HG02840 (cell line): ENCODE measurements at regions not wholly inside any gene's neighbourhood (a gene's known extent, or its start where the extent isn't known, plus 50 kb on each side); places are given as distances from the start of the nearest gene placed in this dataset.

Experiments used
- ATAC-seq: cut with Tn5 transposase; IDR thresholded peaks from one replicate; pipeline ENCODE4 v1.9.1; 2021; ENCODE audit warnings: mild to moderate bottlenecking, moderate library complexity, moderate number of reproducible peaks; ENCODE audit not compliant: unreplicated experiment, low FRiP score

DNA sequence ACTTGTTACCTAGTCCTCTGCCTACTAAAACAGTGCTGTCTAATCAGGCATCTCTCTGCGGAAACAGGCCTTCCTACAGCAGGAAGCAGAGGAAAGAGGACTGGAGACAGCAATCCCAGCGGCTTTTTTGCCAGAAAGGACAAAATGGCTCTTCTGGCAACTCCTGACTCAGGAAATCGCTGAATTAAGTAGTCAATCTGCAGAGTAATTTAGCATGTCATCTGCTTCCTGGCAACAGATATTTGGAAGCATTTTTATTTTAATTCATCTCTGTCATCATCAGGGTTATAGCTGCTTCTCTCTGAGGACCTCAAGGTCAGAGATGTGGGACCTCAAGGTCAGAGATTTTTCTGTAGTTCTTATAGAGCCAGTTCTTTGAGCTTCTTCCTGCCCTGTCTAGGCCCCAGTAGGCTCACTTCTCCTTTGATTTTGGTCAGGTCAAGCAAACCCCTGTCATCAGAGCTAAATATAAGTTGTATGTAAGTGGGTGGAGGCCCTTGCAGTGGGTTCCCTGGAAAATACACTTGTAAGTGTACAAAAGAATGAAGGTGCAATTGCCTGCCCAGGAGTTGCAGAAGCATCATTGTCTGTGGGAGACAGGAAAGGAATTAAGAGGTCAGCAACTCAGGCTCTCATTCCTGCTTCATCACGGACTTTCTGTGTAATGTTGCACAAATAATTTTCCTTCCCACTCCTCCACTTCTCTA is 229.4 kb downstream of the ALDH8A1 start:
- ATAC-seq: no peak

DNA sequence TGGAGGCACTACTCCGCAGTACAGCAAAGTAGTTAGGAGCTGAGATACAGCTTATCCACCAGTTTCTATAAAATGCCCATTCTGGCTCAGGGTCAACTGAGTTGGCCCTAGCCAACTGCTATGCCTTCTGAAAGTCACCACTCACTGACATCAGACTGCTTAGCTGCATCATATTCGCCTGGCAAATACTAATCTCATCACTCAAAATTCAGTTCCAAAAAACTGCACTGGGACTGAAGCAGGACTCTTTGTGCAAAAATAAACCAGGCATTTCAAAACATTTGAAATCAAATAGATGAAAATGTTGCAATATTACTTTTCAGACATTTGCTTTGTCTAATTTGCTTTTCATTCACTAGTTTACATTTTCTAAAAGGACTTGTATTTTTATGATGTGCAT is 230.0 kb downstream of the ALDH8A1 start:
- no peak for ATAC-seq

DNA sequence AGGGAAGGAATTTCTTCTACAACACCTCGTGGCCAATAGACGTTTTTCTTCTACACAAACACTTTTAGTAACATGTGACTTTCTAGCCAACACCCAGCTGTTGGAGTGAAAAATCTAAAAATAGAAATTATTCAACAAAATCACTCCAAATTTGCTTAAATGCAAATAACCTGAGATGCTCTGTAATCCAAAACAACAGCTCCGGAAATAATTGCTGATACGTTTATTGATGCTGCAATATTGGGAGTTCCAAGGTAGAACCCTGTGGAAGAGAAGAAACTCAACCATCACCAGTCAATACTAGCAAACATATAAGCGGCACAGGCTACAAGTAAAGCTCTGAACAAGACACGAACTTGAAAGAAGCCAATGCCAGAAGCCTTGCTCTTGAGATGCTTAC is 230.6 kb downstream of the ALDH8A1 start:
- no peak for ATAC-seq

DNA sequence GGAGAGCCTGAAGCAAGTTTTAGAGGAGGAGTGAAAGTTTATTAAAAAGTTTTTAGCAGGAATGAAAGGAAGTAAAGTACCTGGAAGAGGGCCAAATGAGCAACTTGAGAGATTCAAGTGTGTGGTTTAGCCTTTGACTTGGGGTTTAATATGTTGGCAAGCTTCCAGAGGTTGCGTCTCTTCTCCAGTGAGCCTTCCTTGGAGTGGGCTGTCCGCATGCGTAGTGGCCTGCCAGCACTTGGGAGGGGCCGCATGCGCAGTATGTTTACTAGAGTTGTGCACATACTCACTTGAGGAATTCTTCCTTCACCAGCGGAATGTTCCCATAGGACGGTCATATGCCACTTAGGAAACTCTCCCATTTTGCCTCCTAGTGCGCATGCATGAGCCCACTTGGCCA is 235.2 kb downstream of the ALDH8A1 start:
- ATAC-seq: no peak

DNA sequence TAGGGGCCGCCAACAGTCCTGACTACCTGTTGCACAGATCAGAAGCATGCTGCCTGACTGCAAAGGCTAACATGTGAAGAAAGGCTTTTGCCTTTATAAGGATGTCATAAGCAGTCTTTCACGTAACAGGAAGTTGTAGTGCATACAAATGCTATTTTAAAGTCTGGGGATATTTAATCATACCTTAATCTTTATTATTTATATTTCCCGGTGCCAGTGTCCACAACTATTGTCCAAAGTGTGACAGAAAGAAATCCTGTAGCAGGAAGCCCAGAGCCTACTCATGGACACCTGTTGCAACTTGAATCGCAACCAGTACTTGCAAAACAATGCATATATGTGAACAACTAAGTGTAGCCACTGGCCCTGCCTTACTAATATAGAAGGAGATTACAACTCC is 235.8 kb downstream of the ALDH8A1 start:
- ATAC-seq: no peak

DNA sequence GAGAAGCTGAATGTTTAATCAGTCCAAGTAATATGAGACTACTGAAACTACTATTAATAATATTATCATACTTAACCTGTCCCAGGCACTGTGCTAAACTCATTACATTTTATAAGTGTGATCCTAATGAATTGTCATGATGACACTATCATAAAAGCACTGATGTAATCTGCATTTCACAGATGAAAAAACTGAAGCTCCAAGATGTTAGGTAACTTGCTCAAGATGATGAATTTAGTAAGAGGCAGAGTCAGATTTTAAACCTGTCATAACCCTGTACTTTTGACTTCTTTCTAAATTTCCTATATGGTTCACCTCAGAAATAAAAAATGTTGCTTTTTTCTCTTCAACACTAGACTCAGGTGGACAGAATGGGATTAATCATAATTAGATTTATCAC is 237.6 kb downstream of the ALDH8A1 start:
- no peak for ATAC-seq

DNA sequence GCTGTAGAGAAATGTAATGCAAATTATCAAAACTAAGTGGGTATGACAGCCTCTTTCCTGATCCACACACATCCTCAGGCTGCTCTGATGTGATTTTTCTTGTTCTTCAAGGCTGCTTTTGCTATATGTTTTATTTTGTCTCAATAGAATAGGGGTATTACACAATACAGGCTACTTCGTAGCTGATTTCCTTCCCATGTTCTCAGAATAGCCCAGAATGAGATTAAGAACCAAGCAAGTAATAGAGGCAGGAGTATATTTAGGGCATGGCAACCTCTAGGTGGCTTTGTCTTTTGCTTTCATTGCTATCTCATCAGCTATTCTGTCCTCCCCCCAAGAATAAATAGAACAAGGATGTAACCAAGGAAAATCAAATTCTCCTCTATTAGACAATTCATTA is 241.8 kb downstream of the ALDH8A1 start:
- no peak for ATAC-seq

DNA sequence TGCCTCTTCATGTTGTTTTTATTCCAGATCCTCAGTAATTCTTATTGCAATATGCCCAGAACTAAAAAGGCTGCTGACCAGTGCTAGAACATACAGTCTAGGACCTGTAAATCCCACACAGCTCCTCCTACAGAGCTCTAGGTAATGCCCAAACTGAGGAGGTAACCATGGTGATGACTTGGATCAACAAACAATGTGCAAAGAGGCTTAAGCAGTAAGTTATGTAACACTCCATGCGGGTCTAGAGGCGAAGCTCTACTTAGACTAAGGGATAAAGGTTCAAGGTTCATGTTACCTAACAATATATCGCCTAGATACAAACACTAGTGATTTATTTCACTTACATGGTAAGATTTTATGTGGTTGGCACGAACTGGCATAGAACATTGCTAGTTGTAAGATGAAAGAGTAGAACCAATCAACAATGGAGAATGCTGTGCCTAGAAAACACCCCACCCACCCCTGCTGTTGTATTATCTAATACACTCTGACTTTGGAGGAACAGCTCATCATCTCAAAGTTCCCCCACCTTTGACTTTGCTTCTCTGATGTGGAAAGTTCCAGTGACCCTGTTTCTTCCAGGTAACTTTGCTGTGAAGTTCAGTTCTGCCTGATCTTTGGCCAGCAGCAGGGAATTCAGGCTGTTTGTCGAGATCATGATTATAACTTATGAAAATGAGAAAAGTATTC is 242.4 kb downstream of the ALDH8A1 start:
- ATAC-seq: no peak

DNA sequence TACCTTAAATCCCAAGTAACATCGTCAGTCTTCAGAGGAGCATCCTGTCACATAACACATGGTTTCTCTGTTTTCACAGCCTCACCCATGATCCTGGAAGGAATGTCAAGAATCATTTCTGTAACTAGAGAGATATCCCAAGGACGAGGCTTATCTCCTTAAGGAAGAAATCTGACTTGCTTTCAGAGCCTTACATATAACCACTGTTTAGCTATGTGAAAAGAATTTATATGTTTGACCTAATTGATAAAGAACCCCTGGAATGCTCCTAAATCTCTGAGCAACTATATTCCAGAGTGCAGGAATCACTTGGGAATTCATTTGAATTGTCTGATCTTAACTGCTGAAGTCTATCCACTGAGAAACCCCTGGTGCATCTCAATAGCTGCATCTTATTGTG is 243.1 kb downstream of the ALDH8A1 start:
- ATAC-seq: no peak

DNA sequence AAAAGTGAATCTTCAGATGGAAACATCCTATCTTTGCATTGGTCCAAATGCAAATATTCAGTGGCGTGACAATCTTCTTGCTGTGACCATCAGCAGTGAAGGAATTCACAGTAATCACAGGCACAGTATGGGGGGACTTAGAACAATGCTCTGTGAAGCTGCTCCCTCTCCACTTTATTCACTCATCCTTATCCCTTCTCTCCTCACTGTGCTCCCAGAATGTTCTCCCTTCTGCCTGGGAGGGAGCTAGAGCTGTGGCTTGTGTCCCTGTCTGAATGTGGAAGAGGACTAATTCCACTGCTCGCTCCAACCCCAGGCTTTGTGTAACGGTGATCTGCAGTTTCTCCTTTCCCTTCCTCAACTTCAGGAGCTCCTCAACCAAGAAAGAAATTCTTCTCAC is 243.7 kb downstream of the ALDH8A1 start:
- no peak for ATAC-seq

DNA sequence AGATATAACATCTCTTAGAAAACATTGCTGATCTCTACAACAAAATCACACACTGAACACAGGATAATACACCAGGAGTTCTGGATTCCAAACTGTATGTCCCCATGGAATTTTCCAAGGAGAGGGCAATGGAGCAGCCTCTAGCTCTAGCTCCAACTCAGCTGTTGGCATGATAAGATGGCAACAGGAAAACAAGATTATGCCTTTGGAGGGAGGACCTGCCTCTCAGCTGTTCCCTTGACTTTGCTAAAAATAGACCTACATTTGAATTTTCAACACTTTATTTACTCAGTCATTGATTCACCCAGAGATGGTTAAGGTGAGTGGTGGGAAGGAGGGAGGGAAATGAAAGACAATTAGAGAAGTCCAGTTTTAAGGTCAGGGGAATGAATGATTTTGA is 246.7 kb downstream of the ALDH8A1 start:
- no peak for ATAC-seq

DNA sequence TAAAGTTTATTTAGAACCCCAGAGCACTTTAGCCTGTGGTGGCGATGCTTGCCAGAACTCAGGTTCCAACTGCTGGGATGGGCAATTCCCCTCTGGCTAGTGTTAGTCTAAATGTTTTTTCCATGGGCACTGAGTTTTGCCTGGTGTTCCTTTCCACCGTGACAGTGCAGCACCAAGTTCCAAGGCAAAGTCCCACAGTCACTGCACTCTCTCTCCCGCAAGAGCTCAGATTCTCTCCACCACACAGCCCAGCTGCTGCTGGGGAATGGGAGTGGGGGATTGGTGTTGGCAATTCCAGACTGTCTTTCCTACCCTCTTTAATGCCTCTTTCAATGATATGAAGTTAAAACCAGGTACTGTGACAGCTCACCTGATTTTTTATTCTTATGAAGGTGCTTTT is 247.6 kb downstream of the ALDH8A1 start:
- no peak for ATAC-seq

DNA sequence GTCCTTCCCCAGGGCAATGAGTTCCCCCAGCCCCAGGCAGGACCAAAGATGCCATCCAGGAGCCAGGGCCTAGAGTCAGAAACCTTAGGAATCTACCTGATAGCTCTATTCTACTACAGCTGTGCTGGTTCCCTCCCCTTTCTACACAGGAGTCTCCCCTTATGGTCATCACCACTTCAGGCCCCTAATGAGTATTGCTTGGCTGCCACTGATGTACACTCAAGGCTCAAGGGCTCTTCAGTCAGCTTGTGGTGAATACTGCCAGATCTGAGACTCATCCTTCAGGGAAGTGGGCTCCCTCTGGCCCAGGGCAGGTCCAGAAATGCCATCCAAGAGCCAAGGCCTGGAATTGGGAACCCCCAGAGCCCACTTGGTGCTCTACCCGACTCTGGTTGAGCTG is 248.6 kb downstream of the ALDH8A1 start:
- no peak for ATAC-seq

DNA sequence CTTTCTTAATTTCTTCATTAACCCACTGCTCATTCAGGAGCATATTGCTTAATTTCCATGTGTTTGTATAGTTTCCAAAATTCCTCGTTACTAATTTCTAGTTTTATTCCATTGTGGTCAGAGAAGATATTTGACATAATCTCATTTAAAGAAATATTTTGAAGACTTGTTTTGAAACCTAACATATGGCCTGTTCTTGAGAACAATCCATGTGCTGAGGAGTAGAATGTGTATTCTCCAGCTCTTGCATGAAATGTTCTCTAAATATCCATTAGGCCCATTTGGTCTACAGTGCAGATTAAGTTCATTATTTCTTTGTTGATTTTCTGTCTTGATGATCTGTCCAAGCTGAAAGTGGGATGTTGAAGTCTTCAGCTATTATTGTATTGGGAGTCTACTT is 251.7 kb downstream of the ALDH8A1 start:
- no peak for ATAC-seq

DNA sequence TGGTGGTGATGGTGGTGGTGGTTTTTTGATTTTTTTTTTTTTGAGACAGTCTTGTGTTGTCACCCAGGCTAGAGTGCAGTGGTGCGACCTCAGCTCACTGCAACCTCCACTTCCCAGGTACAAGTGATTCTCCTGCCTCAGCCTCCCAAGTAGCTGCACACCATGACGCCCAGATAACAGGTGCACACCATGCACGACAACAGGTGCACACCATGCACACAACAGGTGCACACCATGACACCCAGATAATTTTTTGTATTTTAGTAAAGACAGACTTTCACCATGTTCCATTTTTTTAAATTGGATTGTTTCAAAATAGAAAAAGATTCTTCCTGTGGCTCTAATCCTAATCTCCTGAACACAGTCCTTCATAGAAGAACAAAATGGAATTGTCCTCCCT is 257.9 kb downstream of the ALDH8A1 start:
- ATAC-seq: no peak

DNA sequence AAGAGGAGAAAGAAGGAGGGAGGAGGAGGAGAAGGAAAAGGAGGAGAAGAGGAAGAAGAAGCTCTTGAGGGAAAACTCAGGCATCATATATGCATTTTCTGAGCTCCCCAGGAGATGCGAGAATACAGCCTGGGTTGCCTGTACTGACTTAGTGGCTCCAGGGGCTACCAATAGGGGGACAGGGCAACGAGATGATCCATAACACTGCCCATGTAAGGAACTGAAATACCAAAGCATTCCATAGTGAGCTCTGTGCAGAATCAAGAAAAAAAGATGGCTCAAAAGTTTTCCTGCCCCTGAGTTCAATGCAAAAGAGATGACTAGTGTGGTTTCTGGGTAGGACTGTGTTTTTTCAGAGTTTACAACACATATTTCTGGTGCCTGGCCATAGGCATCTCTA is 258.7 kb downstream of the ALDH8A1 start:
- ATAC-seq: no peak

DNA sequence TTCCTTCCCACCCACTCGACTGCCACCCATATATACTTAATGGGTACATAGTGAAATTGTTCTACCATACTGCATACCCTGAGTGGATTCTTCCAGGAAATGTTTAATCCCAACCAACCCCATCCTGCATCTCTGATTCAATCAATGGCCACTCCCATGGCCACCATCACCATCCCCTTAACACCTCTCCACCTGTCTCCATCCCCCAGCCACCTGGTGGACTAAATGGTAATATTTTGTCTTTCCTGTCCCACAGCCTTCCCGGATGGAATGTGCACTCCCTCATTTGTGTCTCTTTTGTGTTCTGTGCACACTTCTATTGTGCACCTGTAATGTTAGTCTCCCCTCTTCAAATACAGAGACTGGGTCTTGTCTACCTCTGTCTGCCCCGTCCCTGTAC is 259.9 kb downstream of the ALDH8A1 start:
- no peak for ATAC-seq

DNA sequence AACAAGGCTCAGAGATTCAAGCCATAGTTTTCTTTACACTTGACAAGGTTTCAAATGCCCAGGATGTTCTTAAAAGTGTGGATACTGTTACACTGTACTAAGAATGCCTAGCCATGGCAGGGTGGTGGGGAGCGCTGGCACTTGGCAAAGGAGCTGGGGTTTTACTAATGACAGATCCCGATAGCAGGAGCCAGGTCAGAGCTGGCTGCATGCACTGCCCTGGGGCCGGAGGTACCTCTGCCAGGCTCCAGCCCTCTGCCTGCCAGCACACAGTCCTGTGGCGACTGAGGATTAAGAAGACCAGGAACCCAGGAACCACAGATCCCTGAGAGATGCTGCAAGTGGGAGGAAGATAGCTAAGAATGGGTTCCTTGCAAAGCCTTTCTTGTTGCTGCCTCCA is 260.3 kb downstream of the ALDH8A1 start:
- ATAC-seq: no peak

DNA sequence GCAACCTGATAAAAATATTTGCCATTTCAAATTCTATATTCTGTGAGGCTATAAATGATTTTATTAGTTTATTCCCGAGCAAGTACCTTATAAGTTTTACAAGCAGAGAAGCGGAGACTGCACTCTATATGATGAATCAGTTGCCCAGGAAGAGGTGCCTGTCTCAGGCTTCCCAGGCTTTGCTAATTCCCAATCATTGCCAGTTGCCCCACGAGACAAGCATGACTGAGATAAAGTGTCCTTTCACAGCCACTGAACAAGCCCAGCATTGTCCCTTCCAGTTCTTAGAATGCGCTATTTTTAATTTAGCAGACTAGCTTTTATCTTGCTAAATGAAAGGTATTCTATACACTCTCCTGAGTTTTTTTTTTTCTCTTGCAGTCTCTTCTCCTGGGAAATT is 260.7 kb downstream of the ALDH8A1 start:
- no peak for ATAC-seq

DNA sequence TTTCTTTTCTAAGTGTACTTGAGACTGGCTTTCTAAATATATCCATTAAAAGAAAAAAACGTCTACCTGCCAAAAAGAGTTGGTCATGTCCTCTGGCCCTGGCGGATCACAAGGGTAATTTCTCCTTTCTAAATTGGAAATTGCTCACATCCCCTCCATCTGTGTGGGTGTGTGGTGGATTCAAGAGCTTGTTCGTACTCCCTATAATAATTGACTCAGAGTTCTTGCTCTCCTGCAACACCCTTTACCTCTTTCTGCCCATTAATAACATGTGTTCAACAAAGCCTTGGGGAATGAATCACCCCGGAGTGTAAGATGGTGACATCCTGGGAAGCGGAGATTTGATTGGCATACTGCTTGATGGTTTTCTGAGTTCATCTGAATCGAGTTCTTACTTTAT is 263.8 kb downstream of the ALDH8A1 start:
- no peak for ATAC-seq

DNA sequence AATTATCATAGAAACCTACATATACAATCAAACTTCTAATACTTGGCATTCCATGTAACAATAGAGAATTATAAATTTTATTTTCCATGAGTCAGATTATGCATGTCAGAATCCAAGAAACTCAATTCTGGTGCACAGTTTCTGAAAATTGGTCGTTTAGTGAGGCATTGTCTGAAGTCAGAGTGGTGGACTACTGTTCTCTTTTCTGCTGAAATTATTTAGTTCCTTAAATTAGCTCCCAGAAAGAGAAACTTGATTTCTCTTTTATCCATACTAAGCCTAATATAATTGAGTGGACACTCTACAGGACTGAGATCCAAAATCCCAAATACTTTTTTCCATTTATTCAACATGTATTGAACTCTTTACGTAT is 265.5 kb downstream of the ALDH8A1 start:
- no peak for ATAC-seq

DNA sequence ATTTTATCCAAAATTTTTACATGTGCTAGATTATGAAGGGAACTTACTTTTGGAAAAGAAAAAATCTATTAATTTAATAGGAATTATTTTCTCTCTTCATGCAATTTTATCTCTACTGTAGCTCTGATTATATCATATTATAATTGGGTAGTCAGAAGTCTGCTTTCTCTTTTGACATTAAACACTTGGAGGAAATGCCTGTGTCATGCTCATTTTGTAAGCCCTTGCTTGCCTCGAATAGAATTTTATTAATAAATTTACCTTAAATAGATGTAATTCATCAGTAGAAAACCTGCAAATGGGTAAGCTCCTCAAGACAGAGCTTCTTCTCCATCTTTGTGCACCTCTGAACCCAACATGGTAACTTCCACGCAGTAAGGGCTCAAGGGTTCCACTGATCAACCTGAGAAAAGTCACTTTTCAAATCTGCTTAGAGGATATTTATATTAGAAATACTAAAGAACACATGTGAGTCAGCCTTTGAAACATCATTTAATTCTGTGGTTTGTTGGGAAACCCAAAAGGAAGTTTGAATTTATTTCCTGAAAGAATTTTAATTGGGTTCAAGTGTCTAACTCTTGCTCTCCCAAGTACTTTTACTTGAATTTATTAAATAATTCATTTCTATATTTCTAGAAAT is 266.0 kb downstream of the ALDH8A1 start:
- ATAC-seq: no peak
